ENCODE measurements at regions not wholly inside any gene's neighbourhood (a gene's known extent, or its start where the extent isn't known, plus 50 kb on each side); places are given as distances from the start of the nearest gene placed in this dataset.
A peak's percentile ranks its signal among the peaks of the same experiment; 100 is the strongest.

- Mint-ChIP-seq H3K27me3 (ENCODE audit: unreplicated experiment) (no peaks in the 10 kb centered on the region), H3K4me1 (ENCODE audit: unreplicated experiment) (no peaks in the 10 kb centered on the region), H3K27ac (ENCODE audit: unreplicated experiment) (no peak overlapping the region), H3K9me3 (ENCODE audit: unreplicated experiment) (no peaks in the 10 kb centered on the region), H3K4me3 (ENCODE audit: unreplicated experiment) (no peak overlapping the region), H3K36me3 (ENCODE audit: low read depth, unreplicated experiment) (no peaks in the 10 kb centered on the region)
- no peak for DNase-seq (ENCODE audit: low spot score)
- TF ChIP-seq CTCF (IDR thresholded peaks at IDR 0.05; ENCODE audit: unreplicated experiment): no peak
These were observed 135.9 kb downstream of the PAH start for GRCh38 chr12:102781117-102781516.

DNA sequence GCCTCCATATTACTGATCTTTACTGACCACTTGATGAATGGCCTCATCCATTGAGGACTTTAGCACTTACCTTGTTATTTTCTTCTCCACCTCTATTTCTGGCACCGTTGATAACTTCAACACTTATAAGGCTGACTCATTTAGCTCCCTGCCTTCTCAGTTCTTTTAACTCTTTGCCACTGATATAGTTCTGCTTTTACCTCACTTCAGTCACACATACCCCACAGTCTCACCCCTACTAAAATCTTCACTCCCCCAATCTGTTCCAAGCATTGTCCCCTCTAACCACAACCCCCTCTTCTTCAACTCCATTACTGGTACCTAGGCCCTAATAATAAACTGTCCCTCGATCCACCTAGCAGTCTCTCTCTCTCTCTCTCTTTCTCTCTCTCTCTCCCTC is 141.0 kb downstream of the PAH start:
- no peaks in the 10 kb centered on the region for H3K27me3 Mint-ChIP-seq (ENCODE audit: unreplicated experiment)
- no peak overlapping the region for H3K27ac Mint-ChIP-seq (ENCODE audit: unreplicated experiment)
- DNase-seq (ENCODE audit: low spot score): no peak
- TF ChIP-seq CTCF (IDR thresholded peaks at IDR 0.05; ENCODE audit: unreplicated experiment): no peak
- no peaks in the 10 kb centered on the region for H3K36me3 Mint-ChIP-seq (ENCODE audit: low read depth, unreplicated experiment)
- H3K4me1 Mint-ChIP-seq (ENCODE audit: unreplicated experiment): no peaks in the 10 kb centered on the region
- H3K9me3 Mint-ChIP-seq (ENCODE audit: unreplicated experiment): no peaks in the 10 kb centered on the region
- H3K4me3 Mint-ChIP-seq (ENCODE audit: unreplicated experiment): no peak overlapping the region

DNA sequence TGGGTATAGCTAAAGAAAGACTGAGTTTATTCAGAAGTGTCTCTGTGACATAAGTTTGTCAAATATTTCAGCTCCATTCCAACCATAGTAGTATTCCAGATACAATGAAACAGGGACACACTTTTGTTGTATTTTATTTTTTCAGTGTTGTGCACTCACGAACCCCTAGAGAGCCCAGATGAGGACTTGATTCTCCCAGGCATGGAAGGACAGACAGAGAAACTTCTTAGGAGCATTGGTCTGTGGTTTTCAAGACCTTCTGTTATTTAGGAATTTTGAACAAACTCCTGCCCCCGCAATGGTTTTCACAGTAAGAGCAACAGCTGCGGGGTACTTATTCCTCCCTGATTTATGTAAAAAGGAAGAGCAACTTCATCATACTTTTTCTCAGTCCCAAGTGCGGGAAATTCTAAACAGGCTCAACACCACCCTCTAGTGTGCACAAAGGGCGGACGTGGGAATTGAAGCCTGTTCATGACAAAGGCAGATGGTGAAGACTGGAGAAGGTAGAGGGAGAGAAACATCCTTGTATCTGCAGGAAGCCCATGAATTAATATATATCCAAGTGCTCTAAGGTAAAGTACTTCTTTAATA is 147.6 kb downstream of the PAH start:
- Mint-ChIP-seq H3K27me3 (ENCODE audit: unreplicated experiment) (no peaks in the 10 kb centered on the region), H3K36me3 (ENCODE audit: low read depth, unreplicated experiment) (no peaks in the 10 kb centered on the region), H3K27ac (ENCODE audit: unreplicated experiment) (no peak overlapping the region), H3K4me1 (ENCODE audit: unreplicated experiment) (no peaks in the 10 kb centered on the region), H3K9me3 (ENCODE audit: unreplicated experiment) (no peaks in the 10 kb centered on the region), H3K4me3 (ENCODE audit: unreplicated experiment) (no peak overlapping the region)
- peak; percentile 65 for TF ChIP-seq CTCF (IDR thresholded peaks at IDR 0.05; ENCODE audit: unreplicated experiment)
- peak; percentile 67 for DNase-seq (ENCODE audit: low spot score)

GRCh38 chr12:102766961-102767360 is 150.1 kb downstream of the PAH start:
- Mint-ChIP-seq H3K27me3 (ENCODE audit: unreplicated experiment) (no peaks in the 10 kb centered on the region), H3K9me3 (ENCODE audit: unreplicated experiment) (no peaks in the 10 kb centered on the region), H3K36me3 (ENCODE audit: low read depth, unreplicated experiment) (no peaks in the 10 kb centered on the region), H3K27ac (ENCODE audit: unreplicated experiment) (no peak overlapping the region), H3K4me1 (ENCODE audit: unreplicated experiment) (no peaks in the 10 kb centered on the region), H3K4me3 (ENCODE audit: unreplicated experiment) (no peak overlapping the region)
- DNase-seq (ENCODE audit: low spot score): no peak
- no peak for TF ChIP-seq CTCF (IDR thresholded peaks at IDR 0.05; ENCODE audit: unreplicated experiment)

DNA sequence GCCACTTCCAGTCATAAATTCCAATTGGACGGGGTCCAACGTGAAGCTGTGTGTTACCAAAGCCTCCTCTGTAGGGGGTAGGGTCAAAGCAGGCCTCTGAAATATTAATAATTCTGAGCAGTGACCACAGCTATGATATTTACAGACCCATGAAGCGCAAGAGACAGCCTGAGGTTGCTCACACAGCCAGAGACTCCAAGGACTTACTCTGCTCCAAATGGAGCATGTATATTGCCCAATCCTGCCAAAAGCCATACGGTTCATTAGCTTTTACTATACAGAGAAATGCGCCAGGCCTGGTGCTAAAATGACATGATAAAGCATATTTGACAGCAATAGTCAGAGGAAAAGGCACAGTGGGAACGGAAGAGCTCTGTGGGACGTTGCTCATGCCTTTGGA is 151.3 kb downstream of the PAH start:
- Mint-ChIP-seq H3K4me3 (ENCODE audit: unreplicated experiment) (no peak overlapping the region), H3K9me3 (ENCODE audit: unreplicated experiment) (no peaks in the 10 kb centered on the region), H3K4me1 (ENCODE audit: unreplicated experiment) (no peaks in the 10 kb centered on the region), H3K27me3 (ENCODE audit: unreplicated experiment) (no peaks in the 10 kb centered on the region), H3K36me3 (ENCODE audit: low read depth, unreplicated experiment) (no peaks in the 10 kb centered on the region), H3K27ac (ENCODE audit: unreplicated experiment) (no peak overlapping the region)
- no peak for TF ChIP-seq CTCF (IDR thresholded peaks at IDR 0.05; ENCODE audit: unreplicated experiment)
- DNase-seq (ENCODE audit: low spot score): no peak
